GM21381 (cell line): ENCODE measurements at regions not wholly inside any gene's neighbourhood (a gene's known extent, or its start where the extent isn't known, plus 50 kb on each side); places are given as distances from the start of the nearest gene placed in this dataset.

Experiments
- ATAC-seq: cut with Tn5 transposase; IDR thresholded peaks from one replicate; pipeline ENCODE4 v1.9.1; 2021; ENCODE audit warnings: mild to moderate bottlenecking, moderate library complexity; ENCODE audit not compliant: unreplicated experiment

- ATAC-seq: no peak
These were observed 319.2 kb downstream of the SOX9 start for GRCh38 chr17:72439893-72440502.

GRCh38 chr17:72440961-72441360 is 320.1 kb downstream of the SOX9 start:
- ATAC-seq: no peak

- no peak for ATAC-seq
These were observed 321.1 kb downstream of the SOX9 start for GRCh38 chr17:72441909-72442308.

GRCh38 chr17:72444517-72445054 is 323.8 kb downstream of the SOX9 start:
- no peak for ATAC-seq

- ATAC-seq: no peak
These were observed 324.5 kb downstream of the SOX9 start for GRCh38 chr17:72445055-72445991.

GRCh38 chr17:72446118-72446517 is 325.3 kb downstream of the SOX9 start:
- ATAC-seq: no peak

- ATAC-seq: no peak
These were observed 325.9 kb downstream of the SOX9 start for GRCh38 chr17:72446525-72447250.

GRCh38 chr17:72447251-72447640 is 326.4 kb downstream of the SOX9 start:
- no peak for ATAC-seq

- no peak for ATAC-seq
These were observed 327.2 kb downstream of the SOX9 start for GRCh38 chr17:72448019-72448418.

- no peak for ATAC-seq
These were observed 331.7 kb downstream of the SOX9 start for GRCh38 chr17:72452286-72453173.

- ATAC-seq: no peak
These were observed 333.5 kb downstream of the SOX9 start for GRCh38 chr17:72454342-72454741.

- no peak for ATAC-seq
These were observed 334.7 kb downstream of the SOX9 start for GRCh38 chr17:72455562-72455961.

- ATAC-seq: no peak
These were observed 335.3 kb downstream of the SOX9 start for GRCh38 chr17:72456075-72456474.

GRCh38 chr17:72457712-72458111 is 336.9 kb downstream of the SOX9 start:
- ATAC-seq: no peak

GRCh38 chr17:72458301-72458700 is 337.5 kb downstream of the SOX9 start:
- no peak for ATAC-seq

GRCh38 chr17:72460711-72461110 is 339.9 kb downstream of the SOX9 start:
- no peak for ATAC-seq

GRCh38 chr17:72461757-72462156 is 340.9 kb downstream of the SOX9 start:
- no peak for ATAC-seq

GRCh38 chr17:72462407-72462806 is 341.6 kb downstream of the SOX9 start:
- ATAC-seq: no peak

GRCh38 chr17:72462814-72463213 is 342.0 kb downstream of the SOX9 start:
- ATAC-seq: no peak
